ENCODE measurements at regions not wholly inside any gene's neighbourhood (a gene's known extent, or its start where the extent isn't known, plus 50 kb on each side); places are given as distances from the start of the nearest gene placed in this dataset.

GRCh38 chr6:21404577-21404976, 189.0 kb upstream of the SOX4 start:
- TF ChIP-seq GATA3 (IDR thresholded peaks at IDR 0.05; ENCODE audit: low read depth, low read length) (no peak), GATA2 (IDR thresholded peaks at IDR 0.05; ENCODE audit: low read depth, low read length) (no peak)

Measured in SH-SY5Y (cell line).